HEK293 (cell line): ENCODE measurements at regions not wholly inside any gene's neighbourhood (a gene's known extent, or its start where the extent isn't known, plus 50 kb on each side); places are given as distances from the start of the nearest gene placed in this dataset.
A peak's percentile ranks its signal among the peaks of the same experiment; 100 is the strongest.

Experiments
- CTCF ChIA-PET: fragments of 350-600 bp; formaldehyde crosslinking; extraction: SDS; loops from one replicate; lab custom pipeline; 2021; ENCODE audit warnings: antibody characterized with exemption; lab: Yijun Ruan, JAX
- POLR2A ChIA-PET: fragments of 300-600 bp; formaldehyde crosslinking; extraction: SDS; loops from one replicate; lab custom pipeline; 2020; ENCODE audit warnings: antibody characterized with exemption, inconsistent platforms; lab: Yijun Ruan, JAX
- H3K27ac ChIP-seq: fragments of 200-500 bp; sonication (Bioruptor generic); 2 replicates; pipeline ENCODE4 v1.5.1; 2014; ENCODE audit warnings: low read depth, low read length, control low read depth, inconsistent platforms; ENCODE audit errors: extremely low read depth
- H3K36me3 ChIP-seq, 2 experiments: fragments of 200-500 bp in 1 of 2; sonication (Bioruptor generic) in 1 of 2; 1 replicate in 1 of 2; 2 replicates in 1 of 2; pipeline ENCODE4 v1.5.1; 2014 to 2017; ENCODE audit warnings: inconsistent platforms in 2 of 2, low read length in 2 of 2; ENCODE audit not compliant: control insufficient read depth in 2 of 2, insufficient read depth in 1 of 2
- H3K4me1 ChIP-seq: fragments of 200-500 bp; sonication (Bioruptor generic); 2 replicates; pipeline ENCODE4 v1.5.1; 2014; ENCODE audit warnings: mild to moderate bottlenecking, low read length, inconsistent platforms; ENCODE audit not compliant: control insufficient read depth, insufficient read depth
- H3K4me3 ChIP-seq: 2 replicates; pipeline ENCODE4 v1.5.1; 2011; ENCODE audit warnings: low read depth, mild to moderate bottlenecking, control low read depth, low read length, moderate library complexity
- H3K9me3 ChIP-seq: fragments of 200-500 bp; sonication (Bioruptor generic); 2 replicates; pipeline ENCODE4 v1.5.1; 2014; ENCODE audit warnings: low read depth, low read length, inconsistent platforms; ENCODE audit not compliant: control insufficient read depth, insufficient read depth
- FEZF1 ChIP-seq: fragments of 450-650 bp; formaldehyde crosslinking; IDR thresholded peaks from 2 replicates; pipeline ENCODE4 v1.5.1; 2016; ENCODE audit warnings: missing biosample characterization, missing genetic modification characterization
- KLF8 ChIP-seq: fragments of 450-650 bp; formaldehyde crosslinking; IDR thresholded peaks from 2 replicates; pipeline ENCODE4 v1.5.1; 2016; ENCODE audit warnings: missing biosample characterization, missing genetic modification characterization
- RBAK ChIP-seq: fragments of 450-650 bp; formaldehyde crosslinking; IDR thresholded peaks from 2 replicates; pipeline ENCODE4 v1.5.1; 2016; ENCODE audit warnings: missing biosample characterization, missing genetic modification characterization
- SCRT2 ChIP-seq: fragments of 450-650 bp; formaldehyde crosslinking; IDR thresholded peaks from 2 replicates; pipeline ENCODE4 v1.5.1; 2016; ENCODE audit warnings: missing biosample characterization, missing genetic modification characterization
- TCF7L2 ChIP-seq: IDR thresholded peaks from 2 replicates; pipeline ENCODE4 v1.6.1; 2011; ENCODE audit warnings: low read depth, mild to moderate bottlenecking, inconsistent platforms, low read length, moderate library complexity, borderline replicate concordance
- YY1 ChIP-seq: fragments of 450-650 bp; formaldehyde crosslinking; IDR thresholded peaks from 2 replicates; pipeline ENCODE4 v1.5.1; 2018; ENCODE audit warnings: missing biosample characterization, missing genetic modification characterization
- ZBTB21 ChIP-seq: fragments of 450-650 bp; formaldehyde crosslinking; IDR thresholded peaks from 2 replicates; pipeline ENCODE4 v1.5.1; 2017; ENCODE audit warnings: missing biosample characterization, missing genetic modification characterization
- ZFP37 ChIP-seq: fragments of 450-650 bp; formaldehyde crosslinking; IDR thresholded peaks from 2 replicates; pipeline ENCODE4 v1.5.1; 2016; ENCODE audit warnings: missing biosample characterization, missing genetic modification characterization
- ZNF214 ChIP-seq: fragments of 450-650 bp; formaldehyde crosslinking; IDR thresholded peaks from 2 replicates; pipeline ENCODE4 v1.5.1; 2017; ENCODE audit warnings: missing biosample characterization, mild to moderate bottlenecking, missing genetic modification characterization, borderline replicate concordance
- ZNF223 ChIP-seq: fragments of 450-650 bp; formaldehyde crosslinking; IDR thresholded peaks from 2 replicates; pipeline ENCODE4 v1.5.1; 2016; ENCODE audit warnings: missing biosample characterization, missing genetic modification characterization
- ZNF335 ChIP-seq: fragments of 450-650 bp; formaldehyde crosslinking; conservative IDR thresholded peaks from 2 replicates; pipeline ENCODE4 v1.5.1; 2016; ENCODE audit warnings: missing biosample characterization, missing genetic modification characterization
- ZNF366 ChIP-seq: fragments of 450-650 bp; formaldehyde crosslinking; conservative IDR thresholded peaks from 2 replicates; pipeline ENCODE4 v1.5.1; 2016; ENCODE audit warnings: missing biosample characterization, missing genetic modification characterization
- ZNF416 ChIP-seq: fragments of 450-650 bp; formaldehyde crosslinking; IDR thresholded peaks from 2 replicates; pipeline ENCODE4 v1.5.1; 2016; ENCODE audit warnings: missing biosample characterization, missing genetic modification characterization
- ZNF510 ChIP-seq: fragments of 450-650 bp; formaldehyde crosslinking; IDR thresholded peaks from 2 replicates; pipeline ENCODE4 v1.5.1; 2018; ENCODE audit warnings: mild to moderate bottlenecking, missing genetic modification characterization, missing biosample characterization; ENCODE audit not compliant: insufficient replicate concordance
- ZNF558 ChIP-seq: fragments of 450-650 bp; formaldehyde crosslinking; IDR thresholded peaks from 2 replicates; pipeline ENCODE4 v1.5.1; 2016; ENCODE audit warnings: missing biosample characterization, missing genetic modification characterization
- ZNF571 ChIP-seq: fragments of 450-650 bp; formaldehyde crosslinking; IDR thresholded peaks from 2 replicates; pipeline ENCODE4 v1.5.0; 2017; ENCODE audit warnings: missing biosample characterization, missing genetic modification characterization
- ZNF629 ChIP-seq: fragments of 450-650 bp; formaldehyde crosslinking; IDR thresholded peaks from 2 replicates; pipeline ENCODE4 v1.5.1; 2017; ENCODE audit warnings: missing biosample characterization, missing genetic modification characterization
- ZSCAN16 ChIP-seq: fragments of 450-650 bp; formaldehyde crosslinking; IDR thresholded peaks from 2 replicates; pipeline ENCODE4 v1.5.1; 2016; ENCODE audit warnings: missing biosample characterization, missing genetic modification characterization
- TF ChIP-seq, protein P1 (sequence below): fragments of 450-650 bp; formaldehyde crosslinking; conservative IDR thresholded peaks from 2 replicates; pipeline ENCODE4 v1.5.1; 2016; ENCODE audit warnings: low read depth, missing biosample characterization, missing genetic modification characterization
- TF ChIP-seq, protein P2 (sequence below): fragments of 450-650 bp; formaldehyde crosslinking; IDR thresholded peaks from 2 replicates; pipeline ENCODE4 v1.5.1; 2016; ENCODE audit warnings: missing biosample characterization, missing genetic modification characterization
- TF ChIP-seq, protein P3 (sequence below): fragments of 450-650 bp; formaldehyde crosslinking; IDR thresholded peaks from 2 replicates; pipeline ENCODE4 v1.5.1; 2016; ENCODE audit warnings: missing biosample characterization, missing genetic modification characterization, low read depth
- TF ChIP-seq, protein P4 (sequence below): fragments of 450-650 bp; formaldehyde crosslinking; IDR thresholded peaks from 2 replicates; pipeline ENCODE4 v1.5.1; 2017; ENCODE audit warnings: missing biosample characterization, missing genetic modification characterization
- TF ChIP-seq, protein P5 (sequence below): fragments of 450-650 bp; formaldehyde crosslinking; IDR thresholded peaks from 2 replicates; pipeline ENCODE4 v1.5.1; 2016; ENCODE audit warnings: missing biosample characterization, missing genetic modification characterization

DNA sequence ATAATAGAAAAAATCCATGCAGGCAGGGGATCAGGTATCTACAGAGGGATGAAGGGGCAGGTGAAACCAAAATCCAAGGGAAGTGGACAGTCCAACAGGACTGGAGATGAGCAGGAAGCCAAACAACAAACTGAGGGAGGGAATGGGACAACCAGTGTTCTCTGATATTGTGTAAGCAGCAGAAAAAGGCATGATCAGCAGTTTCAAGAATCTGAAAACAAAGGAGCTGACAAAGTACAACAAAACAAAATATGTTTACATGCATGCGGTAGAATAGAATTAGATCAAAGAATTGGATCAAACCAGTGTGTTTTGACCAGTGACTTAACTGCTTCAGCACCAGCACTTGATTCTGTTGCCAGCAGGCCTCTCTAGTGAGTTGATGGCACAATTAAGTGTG, 729.7 kb downstream of the RFPL4B start:
- Histone ChIP-seq H3K4me3 (no peak overlapping the region), H3K27ac (no peak overlapping the region), H3K9me3 (no peaks in the 10 kb centered on the region), H3K36me3 (no peaks in the 10 kb centered on the region), H3K4me1 (no peaks in the 10 kb centered on the region)
- no peak for TF ChIP-seq RBAK (tag by site-specific recombination)
- TF ChIP-seq YY1 (tag by site-specific recombination), result no peak
- TF ChIP-seq, protein P1, sequence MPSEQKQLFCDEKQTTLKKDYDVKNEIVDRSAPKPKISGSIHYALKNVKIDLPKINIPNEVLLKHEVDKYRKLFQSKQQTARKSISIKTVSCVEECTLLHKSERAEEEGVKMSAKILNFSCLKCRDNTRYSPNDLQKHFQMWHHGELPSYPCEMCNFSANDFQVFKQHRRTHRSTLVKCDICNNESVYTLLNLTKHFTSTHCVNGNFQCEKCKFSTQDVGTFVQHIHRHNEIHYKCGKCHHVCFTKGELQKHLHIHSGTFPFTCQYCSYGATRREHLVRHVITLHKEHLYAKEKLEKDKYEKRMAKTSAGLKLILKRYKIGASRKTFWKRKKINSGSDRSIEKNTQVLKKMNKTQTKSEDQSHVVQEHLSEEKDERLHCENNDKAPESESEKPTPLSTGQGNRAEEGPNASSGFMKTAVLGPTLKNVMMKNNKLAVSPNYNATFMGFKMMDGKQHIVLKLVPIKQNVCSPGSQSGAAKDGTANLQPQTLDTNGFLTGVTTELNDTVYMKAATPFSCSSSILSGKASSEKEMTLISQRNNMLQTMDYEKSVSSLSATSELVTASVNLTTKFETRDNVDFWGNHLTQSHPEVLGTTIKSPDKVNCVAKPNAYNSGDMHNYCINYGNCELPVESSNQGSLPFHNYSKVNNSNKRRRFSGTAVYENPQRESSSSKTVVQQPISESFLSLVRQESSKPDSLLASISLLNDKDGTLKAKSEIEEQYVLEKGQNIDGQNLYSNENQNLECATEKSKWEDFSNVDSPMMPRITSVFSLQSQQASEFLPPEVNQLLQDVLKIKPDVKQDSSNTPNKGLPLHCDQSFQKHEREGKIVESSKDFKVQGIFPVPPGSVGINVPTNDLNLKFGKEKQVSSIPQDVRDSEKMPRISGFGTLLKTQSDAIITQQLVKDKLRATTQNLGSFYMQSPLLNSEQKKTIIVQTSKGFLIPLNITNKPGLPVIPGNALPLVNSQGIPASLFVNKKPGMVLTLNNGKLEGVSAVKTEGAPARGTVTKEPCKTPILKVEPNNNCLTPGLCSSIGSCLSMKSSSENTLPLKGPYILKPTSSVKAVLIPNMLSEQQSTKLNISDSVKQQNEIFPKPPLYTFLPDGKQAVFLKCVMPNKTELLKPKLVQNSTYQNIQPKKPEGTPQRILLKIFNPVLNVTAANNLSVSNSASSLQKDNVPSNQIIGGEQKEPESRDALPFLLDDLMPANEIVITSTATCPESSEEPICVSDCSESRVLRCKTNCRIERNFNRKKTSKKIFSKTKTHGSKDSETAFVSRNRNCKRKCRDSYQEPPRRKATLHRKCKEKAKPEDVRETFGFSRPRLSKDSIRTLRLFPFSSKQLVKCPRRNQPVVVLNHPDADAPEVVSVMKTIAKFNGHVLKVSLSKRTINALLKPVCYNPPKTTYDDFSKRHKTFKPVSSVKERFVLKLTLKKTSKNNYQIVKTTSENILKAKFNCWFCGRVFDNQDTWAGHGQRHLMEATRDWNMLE, result no peak
- TF ChIP-seq FEZF1 (tag by site-specific recombination), result no peak
- no peak for TF ChIP-seq ZNF214 (tag by site-specific recombination)
- TF ChIP-seq TCF7L2, result no peak
- no peak for TF ChIP-seq ZNF335 (tag by site-specific recombination)
- no peak for TF ChIP-seq ZNF558
- no peak for TF ChIP-seq ZNF571 (tag by site-specific recombination)
- ChIA-PET POLR2A (no interaction called here), CTCF (interaction anchor here (0.6 kb wide), 1 partner anchor 385 kb away, joined by 3 read pairs; no protein-coding TSS in a partner anchor)

DNA sequence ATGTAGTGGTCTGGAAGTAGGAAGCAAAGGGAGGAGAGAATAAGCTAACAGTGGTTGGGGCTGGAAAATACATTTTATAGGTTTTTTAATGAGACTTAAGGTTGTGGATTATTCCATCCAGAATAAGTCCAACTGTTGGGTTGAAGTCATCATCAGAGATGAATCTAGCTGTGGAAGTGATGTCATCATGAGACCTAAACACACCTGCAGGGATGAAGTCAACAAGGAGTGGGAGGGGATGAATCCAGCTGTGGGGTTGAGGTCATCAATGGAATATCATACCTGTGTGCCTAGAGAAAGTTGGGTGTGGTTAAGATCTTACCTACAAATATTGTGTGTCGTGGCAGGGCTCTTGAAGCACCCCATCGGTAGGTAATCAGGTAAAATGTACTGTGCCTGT, 730.7 kb downstream of the RFPL4B start:
- Histone ChIP-seq H3K4me3 (no peak overlapping the region), H3K27ac (no peak overlapping the region), H3K9me3 (no peaks in the 10 kb centered on the region), H3K36me3 (no peaks in the 10 kb centered on the region), H3K4me1 (no peaks in the 10 kb centered on the region)
- ChIA-PET POLR2A (no interaction called here), CTCF (no interaction called here)
- peak; percentile 30; the same call in 1 of the 2 replicates for TF ChIP-seq SCRT2 (tag by site-specific recombination)
- TF ChIP-seq KLF8, result peak; percentile 24; the same call in 1 of the 2 replicates
- peak; percentile 76; the same call in 1 of the 2 replicates for TF ChIP-seq ZBTB21 (tag by site-specific recombination)
- TF ChIP-seq, protein P2, sequence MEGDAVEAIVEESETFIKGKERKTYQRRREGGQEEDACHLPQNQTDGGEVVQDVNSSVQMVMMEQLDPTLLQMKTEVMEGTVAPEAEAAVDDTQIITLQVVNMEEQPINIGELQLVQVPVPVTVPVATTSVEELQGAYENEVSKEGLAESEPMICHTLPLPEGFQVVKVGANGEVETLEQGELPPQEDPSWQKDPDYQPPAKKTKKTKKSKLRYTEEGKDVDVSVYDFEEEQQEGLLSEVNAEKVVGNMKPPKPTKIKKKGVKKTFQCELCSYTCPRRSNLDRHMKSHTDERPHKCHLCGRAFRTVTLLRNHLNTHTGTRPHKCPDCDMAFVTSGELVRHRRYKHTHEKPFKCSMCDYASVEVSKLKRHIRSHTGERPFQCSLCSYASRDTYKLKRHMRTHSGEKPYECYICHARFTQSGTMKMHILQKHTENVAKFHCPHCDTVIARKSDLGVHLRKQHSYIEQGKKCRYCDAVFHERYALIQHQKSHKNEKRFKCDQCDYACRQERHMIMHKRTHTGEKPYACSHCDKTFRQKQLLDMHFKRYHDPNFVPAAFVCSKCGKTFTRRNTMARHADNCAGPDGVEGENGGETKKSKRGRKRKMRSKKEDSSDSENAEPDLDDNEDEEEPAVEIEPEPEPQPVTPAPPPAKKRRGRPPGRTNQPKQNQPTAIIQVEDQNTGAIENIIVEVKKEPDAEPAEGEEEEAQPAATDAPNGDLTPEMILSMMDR, result no peak
- no peak for TF ChIP-seq ZNF223
- TF ChIP-seq ZNF510, result no peak
- no peak for TF ChIP-seq ZSCAN16
- TF ChIP-seq, protein P3, sequence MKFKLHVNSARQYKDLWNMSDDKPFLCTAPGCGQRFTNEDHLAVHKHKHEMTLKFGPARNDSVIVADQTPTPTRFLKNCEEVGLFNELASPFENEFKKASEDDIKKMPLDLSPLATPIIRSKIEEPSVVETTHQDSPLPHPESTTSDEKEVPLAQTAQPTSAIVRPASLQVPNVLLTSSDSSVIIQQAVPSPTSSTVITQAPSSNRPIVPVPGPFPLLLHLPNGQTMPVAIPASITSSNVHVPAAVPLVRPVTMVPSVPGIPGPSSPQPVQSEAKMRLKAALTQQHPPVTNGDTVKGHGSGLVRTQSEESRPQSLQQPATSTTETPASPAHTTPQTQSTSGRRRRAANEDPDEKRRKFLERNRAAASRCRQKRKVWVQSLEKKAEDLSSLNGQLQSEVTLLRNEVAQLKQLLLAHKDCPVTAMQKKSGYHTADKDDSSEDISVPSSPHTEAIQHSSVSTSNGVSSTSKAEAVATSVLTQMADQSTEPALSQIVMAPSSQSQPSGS (tag by site-specific recombination), result peak; percentile 55
- TF ChIP-seq, protein P4, sequence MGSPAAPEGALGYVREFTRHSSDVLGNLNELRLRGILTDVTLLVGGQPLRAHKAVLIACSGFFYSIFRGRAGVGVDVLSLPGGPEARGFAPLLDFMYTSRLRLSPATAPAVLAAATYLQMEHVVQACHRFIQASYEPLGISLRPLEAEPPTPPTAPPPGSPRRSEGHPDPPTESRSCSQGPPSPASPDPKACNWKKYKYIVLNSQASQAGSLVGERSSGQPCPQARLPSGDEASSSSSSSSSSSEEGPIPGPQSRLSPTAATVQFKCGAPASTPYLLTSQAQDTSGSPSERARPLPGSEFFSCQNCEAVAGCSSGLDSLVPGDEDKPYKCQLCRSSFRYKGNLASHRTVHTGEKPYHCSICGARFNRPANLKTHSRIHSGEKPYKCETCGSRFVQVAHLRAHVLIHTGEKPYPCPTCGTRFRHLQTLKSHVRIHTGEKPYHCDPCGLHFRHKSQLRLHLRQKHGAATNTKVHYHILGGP (tag by site-specific recombination), result no peak
- peak; percentile 24; the same call in 1 of the 2 replicates for TF ChIP-seq ZNF366 (tag by site-specific recombination)
- TF ChIP-seq, protein P5, sequence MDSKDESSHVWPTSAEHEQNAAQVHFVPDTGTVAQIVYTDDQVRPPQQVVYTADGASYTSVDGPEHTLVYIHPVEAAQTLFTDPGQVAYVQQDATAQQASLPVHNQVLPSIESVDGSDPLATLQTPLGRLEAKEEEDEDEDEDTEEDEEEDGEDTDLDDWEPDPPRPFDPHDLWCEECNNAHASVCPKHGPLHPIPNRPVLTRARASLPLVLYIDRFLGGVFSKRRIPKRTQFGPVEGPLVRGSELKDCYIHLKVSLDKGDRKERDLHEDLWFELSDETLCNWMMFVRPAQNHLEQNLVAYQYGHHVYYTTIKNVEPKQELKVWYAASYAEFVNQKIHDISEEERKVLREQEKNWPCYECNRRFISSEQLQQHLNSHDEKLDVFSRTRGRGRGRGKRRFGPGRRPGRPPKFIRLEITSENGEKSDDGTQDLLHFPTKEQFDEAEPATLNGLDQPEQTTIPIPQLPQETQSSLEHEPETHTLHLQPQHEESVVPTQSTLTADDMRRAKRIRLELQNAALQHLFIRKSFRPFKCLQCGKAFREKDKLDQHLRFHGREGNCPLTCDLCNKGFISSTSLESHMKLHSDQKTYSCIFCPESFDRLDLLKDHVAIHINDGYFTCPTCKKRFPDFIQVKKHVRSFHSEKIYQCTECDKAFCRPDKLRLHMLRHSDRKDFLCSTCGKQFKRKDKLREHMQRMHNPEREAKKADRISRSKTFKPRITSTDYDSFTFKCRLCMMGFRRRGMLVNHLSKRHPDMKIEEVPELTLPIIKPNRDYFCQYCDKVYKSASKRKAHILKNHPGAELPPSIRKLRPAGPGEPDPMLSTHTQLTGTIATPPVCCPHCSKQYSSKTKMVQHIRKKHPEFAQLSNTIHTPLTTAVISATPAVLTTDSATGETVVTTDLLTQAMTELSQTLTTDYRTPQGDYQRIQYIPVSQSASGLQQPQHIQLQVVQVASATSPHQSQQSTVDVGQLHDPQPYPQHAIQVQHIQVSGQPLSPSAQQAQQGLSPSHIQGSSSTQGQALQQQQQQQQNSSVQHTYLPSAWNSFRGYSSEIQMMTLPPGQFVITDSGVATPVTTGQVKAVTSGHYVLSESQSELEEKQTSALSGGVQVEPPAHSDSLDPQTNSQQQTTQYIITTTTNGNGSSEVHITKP (tag by site-specific recombination), result peak; percentile 64
- no peak for TF ChIP-seq ZNF416
- peak; percentile 63 for TF ChIP-seq ZNF629 (tag by site-specific recombination)
- 0 out of 2 replicates have a peak, but pooled peaks have one; percentile 20 for TF ChIP-seq ZFP37 (tag by site-specific recombination)
